Muscle of leg (tissue), 3 donors: ENCODE measurements at regions not wholly inside any gene's neighbourhood (a gene's known extent, or its start where the extent isn't known, plus 50 kb on each side); places are given as distances from the start of the nearest gene placed in this dataset.
"Not testable (repeated sequence)": the region's sequence is repeated elsewhere in the genome, so short reads cannot be mapped to it uniquely, and the experiment has no call there.

Experiments
- DNase-seq: peaks from one replicate; pipeline ENCODE4 v3.0.0; 2013
- H3K27ac ChIP-seq: one replicate; pipeline ENCODE4 v1.5.1; 2013; ENCODE audit warnings: mild to moderate bottlenecking, low read length, control low read depth
- H3K27me3 ChIP-seq: one replicate; pipeline ENCODE4 v1.6.1; 2013; ENCODE audit warnings: low read length; ENCODE audit not compliant: control insufficient read depth, insufficient read depth
- H3K36me3 ChIP-seq: one replicate; pipeline ENCODE4 v1.6.1; 2013; ENCODE audit warnings: low read length; ENCODE audit not compliant: control insufficient read depth, insufficient read depth
- H3K4me1 ChIP-seq: one replicate; pipeline ENCODE4 v1.6.1; 2013; ENCODE audit warnings: low read length; ENCODE audit not compliant: control insufficient read depth, insufficient read depth
- H3K4me3 ChIP-seq: one replicate; pipeline ENCODE4 v1.5.1; 2013; ENCODE audit warnings: low read length, control low read depth
- H3K9me3 ChIP-seq: replicated peaks from 2 replicates; pipeline ENCODE4 v1.6.1; 2013; ENCODE audit warnings: low read depth, low read length; ENCODE audit not compliant: control insufficient read depth
- WGBS: methylation state at CpG from one replicate; pipeline ENCODE4 v1.1.5; 2013; ENCODE audit warnings: missing lambda C conversion rate; ENCODE audit not compliant: insufficient coverage; 5-methylcytosine and 5-hydroxymethylcytosine counted together

DNA sequence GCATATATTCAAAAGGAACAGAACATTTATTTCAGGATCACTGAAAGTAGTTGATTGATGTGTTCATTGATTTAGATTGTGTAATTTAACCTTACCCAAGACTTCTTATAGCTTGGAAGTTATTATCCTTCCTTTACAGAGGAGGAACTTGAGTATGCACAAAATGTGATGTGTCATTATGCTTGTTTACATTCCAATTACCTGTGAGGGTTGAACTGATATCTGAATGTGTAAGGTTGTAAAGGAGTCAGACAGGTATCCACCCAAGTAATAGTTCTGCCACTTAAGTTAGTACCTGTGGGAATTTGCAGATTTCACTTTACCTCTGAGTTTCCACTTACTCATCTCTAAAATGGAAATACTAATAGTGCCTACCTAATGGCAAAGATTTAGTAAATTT lies 668.2 kb downstream of the DOK5 start:
- H3K27me3 ChIP-seq: no peaks in the 10 kb centered on the region
- no peaks in the 10 kb centered on the region for H3K4me1 ChIP-seq
- no peaks in the 10 kb centered on the region for H3K9me3 ChIP-seq
- H3K4me3 ChIP-seq: no peak overlapping the region
- no peak overlapping the region for H3K27ac ChIP-seq
- H3K36me3 ChIP-seq: no peaks in the 10 kb centered on the region
- no peak for DNase-seq

DNA sequence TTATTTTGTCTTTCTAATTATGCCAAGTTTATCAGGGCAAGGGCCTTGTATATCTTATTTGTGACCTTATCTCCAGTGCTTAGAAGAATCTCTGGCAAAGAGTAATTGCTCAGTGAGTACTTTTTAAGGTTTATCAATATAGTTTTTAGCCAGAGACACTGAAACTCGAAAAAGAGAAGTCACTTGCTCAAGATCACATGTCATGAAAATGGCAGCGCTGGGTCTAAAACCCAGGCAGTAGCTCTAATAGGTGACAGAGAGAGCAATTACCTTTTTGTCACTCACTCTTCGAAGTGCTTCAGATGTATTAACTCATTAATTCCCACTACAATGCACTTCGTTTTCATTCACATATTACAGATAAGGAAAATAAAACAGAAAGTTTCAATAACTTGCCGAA lies 667.5 kb downstream of the DOK5 start:
- H3K4me3 ChIP-seq: no peak overlapping the region

DNA sequence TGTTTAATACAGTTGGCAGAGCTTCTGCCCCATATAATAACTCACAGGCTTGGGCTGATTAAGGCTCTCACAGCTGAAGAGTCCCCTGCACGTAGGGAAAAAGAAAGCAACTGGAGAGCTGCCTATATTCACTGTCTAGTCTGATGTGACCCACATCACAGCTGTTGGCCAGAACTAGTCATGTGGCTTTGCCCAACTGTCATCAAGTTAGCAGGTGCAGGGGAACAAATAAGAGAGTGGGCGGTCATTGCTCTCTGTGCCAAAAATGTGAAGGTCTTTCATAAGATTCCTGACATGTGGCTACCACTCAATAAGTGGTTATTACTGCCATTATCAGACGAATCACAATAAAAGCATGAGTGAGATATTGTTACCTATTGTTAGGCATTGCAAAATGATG lies 665.2 kb downstream of the DOK5 start:
- Histone ChIP-seq H3K9me3 (no peaks in the 10 kb centered on the region), H3K4me1 (peaks cover 3% of the 10 kb centered on the region), H3K4me3 (no peak overlapping the region), H3K27ac (peak overlapping the region; percentile 16), H3K36me3 (no peaks in the 10 kb centered on the region), H3K27me3 (no peaks in the 10 kb centered on the region)
- peak; percentile 85 for DNase-seq
- WGBS: no CpG with 5 or more reads among the region's 3 CpGs

More for the DNA sequence above, 667.5 kb downstream of the DOK5 start:
- H3K4me1 ChIP-seq: no peaks in the 10 kb centered on the region
- no peak overlapping the region for H3K27ac ChIP-seq
- no peaks in the 10 kb centered on the region for H3K27me3 ChIP-seq
- H3K36me3 ChIP-seq: no peaks in the 10 kb centered on the region
- DNase-seq: no peak
- WGBS: 51% methylated on average over 2 of the region's 5 CpGs
- no peaks in the 10 kb centered on the region for H3K9me3 ChIP-seq

DNA sequence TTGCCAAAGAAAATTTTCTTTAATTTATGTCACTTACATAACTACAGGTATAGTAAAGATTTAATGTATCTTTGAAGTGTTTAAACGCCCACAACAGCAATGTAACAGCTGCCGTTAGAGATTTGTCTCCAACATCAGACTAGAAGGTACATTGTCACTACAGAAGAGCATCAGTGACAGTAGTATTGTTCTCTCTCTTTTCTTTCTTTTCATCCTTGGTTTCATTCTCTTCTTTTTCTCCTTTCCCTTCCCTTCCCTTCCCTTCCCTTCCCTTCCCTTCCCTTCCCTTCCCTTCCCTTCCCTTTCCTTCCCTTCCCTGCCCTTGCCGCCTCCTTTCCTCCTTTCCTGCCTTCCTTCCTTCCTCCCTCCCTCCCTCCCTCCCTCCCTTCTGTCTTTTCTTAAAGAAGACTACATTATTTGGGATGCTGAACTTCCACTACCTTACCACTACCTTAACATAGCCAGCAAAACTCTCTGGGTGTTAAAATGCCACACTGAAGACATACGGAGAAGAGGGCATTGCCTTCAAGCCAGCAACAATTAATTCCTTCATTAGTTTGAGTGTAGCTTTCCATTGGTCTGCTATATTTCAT lies 663.9 kb downstream of the DOK5 start:
- Histone ChIP-seq H3K36me3 (no peaks in the 10 kb centered on the region), H3K9me3 (no peaks in the 10 kb centered on the region), H3K27ac (no peak overlapping the region), H3K4me1 (peaks cover 3% of the 10 kb centered on the region), H3K27me3 (no peaks in the 10 kb centered on the region), H3K4me3 (no peak overlapping the region)
- WGBS: no CpG with 5 or more reads among the region's 4 CpGs
- DNase-seq: no peak

DNA sequence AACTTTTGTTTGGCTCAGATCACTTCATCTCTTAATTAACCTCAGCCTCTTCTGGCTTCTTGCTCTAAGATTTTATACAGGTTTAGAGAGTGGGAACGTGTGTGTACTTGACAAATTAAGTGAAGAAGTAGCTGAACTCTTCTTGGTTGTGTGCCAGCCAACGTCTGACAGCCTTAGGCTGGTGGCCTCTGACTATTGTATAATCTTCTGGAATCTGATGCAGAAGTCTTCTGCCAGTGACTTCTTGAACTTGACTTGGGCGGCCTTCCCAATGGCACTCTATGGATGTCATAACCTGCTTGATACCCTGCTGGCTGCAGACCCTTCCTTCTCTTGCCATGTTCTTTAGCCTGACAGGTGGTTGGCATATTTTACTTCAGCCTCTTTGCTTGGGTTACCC lies 660.5 kb downstream of the DOK5 start:
- Histone ChIP-seq H3K27ac (no peak overlapping the region), H3K9me3 (no peaks in the 10 kb centered on the region), H3K27me3 (no peaks in the 10 kb centered on the region), H3K4me3 (no peak overlapping the region), H3K36me3 (no peaks in the 10 kb centered on the region), H3K4me1 (peaks cover 3% of the 10 kb centered on the region)
- 75% methylated on average over 2 of the region's 3 CpGs for WGBS
- DNase-seq: peak; percentile 20

DNA sequence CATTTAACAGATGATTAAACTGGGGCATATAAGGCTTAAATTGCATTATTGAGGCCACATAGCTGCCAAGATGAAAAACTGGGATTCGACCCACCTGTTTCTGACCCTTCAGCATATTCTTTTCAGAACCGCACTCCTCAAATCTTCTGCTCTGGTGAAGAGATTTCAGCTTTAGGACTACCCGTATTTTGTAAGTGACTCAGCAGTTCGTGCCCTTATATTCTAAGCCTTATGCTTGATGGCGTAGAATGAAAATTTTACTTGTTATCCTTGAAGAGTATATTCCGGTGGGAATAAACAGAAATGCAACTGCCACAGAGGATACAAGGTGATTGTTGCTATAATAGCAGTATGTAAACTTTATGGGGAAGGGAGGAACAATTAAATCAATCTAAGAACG lies 657.1 kb downstream of the DOK5 start:
- DNase-seq: no peak
- Histone ChIP-seq H3K27me3 (no peaks in the 10 kb centered on the region), H3K4me3 (no peak overlapping the region), H3K9me3 (no peaks in the 10 kb centered on the region), H3K36me3 (no peaks in the 10 kb centered on the region), H3K4me1 (peaks cover 3% of the 10 kb centered on the region), H3K27ac (no peak overlapping the region)
- 72% methylated on average over 3 of the region's 7 CpGs for WGBS

DNA sequence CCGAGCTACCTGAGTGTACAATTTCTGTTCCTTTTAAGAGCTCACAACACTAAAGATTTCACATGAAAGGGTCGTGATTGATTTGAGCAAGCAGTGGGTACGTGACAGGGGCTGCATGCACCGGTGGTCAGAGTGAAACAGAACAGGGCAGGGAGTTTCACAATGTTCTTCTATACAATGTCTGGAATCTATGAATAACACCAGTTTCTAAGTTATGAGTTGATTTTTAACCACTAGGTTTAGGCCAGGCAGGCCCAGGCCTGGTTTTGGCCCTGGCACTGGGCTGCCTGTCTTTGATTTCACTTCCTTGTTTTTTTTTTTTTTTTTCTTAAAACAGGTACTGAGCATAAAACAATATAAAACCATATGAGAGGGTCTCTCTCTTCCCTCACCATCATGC lies 642.2 kb downstream of the DOK5 start:
- DNase-seq, H3K27me3 ChIP-seq, H3K27ac ChIP-seq, H3K4me1 ChIP-seq, H3K9me3 ChIP-seq, H3K4me3 ChIP-seq, H3K36me3 ChIP-seq: not testable (repeated sequence)
- WGBS: no CpG with 5 or more reads among the region's 4 CpGs

DNA sequence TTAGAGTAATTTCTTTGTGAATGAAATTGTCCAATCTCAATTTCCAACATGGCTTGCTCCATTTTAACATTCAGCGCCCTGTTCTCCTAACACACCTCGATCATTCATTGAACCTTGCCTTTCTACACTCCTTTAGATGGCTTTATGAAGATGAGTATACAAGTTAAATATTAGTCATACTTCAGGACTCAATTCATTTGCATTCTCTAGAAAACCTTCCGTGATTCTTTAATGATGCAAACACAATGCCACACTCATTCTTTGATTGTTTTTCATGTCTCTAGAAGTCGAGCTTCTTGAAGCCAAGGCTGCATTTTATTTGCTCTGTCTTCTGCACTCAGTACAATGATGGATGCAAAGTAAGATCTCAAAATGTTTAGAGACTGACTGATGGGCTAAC lies 641.2 kb downstream of the DOK5 start:
- H3K27ac ChIP-seq: no peak overlapping the region
- no peak overlapping the region for H3K4me3 ChIP-seq
- no peak for DNase-seq
- H3K4me1 ChIP-seq: no peaks in the 10 kb centered on the region
- no peaks in the 10 kb centered on the region for H3K27me3 ChIP-seq
- WGBS: no CpG with 5 or more reads among the region's 4 CpGs
- H3K36me3 ChIP-seq: no peaks in the 10 kb centered on the region
- no peaks in the 10 kb centered on the region for H3K9me3 ChIP-seq

DNA sequence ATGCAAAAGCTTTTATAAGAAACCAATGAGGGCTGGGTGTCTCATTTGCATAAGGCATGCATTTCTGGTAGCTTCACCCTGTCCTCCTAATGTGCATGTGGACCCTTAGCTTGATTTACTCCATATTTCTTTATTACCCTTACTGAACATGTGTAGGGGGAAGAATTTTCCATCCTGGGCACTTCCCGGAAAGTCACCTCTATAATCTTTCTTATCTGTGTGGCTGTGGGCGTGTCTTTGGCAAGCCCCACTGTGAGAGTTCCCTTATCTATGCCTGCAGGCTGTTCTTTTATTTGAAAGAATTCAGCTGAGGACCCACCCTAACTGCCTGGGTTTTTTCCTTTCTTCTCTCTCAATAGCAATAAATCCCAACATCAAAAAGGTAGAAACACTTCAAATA lies 627.8 kb downstream of the DOK5 start:
- Histone ChIP-seq H3K36me3 (no peaks in the 10 kb centered on the region), H3K27ac (no peak overlapping the region), H3K4me3 (no peak overlapping the region), H3K9me3 (no peaks in the 10 kb centered on the region), H3K27me3 (no peaks in the 10 kb centered on the region), H3K4me1 (no peaks in the 10 kb centered on the region)
- DNase-seq: no peak
- no CpG with 5 or more reads among the region's 2 CpGs for WGBS

DNA sequence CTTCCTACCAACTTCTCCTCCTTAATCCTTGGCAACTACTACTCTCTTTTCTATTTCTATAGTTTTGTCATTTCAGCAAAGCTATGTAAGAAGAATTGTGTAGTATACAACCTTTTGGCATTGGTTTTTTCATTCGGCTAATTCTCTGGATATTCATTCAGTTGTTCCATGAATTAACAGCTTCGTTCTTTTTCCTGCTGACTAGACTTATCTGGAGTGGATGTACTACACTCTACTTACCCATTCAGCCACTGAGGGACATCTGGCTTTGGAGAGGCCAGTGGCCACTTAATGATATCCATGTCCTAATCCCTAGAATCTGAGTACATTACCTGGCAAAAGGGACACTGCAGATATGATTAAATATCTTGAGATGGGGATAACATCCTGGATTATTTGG lies 623.9 kb downstream of the DOK5 start:
- Histone ChIP-seq H3K36me3 (no peaks in the 10 kb centered on the region), H3K9me3 (no peaks in the 10 kb centered on the region), H3K27me3 (no peaks in the 10 kb centered on the region), H3K27ac (no peak overlapping the region), H3K4me3 (no peak overlapping the region), H3K4me1 (peaks cover 8% of the 10 kb centered on the region)
- no CpG with 5 or more reads among the region's 2 CpGs for WGBS
- no peak for DNase-seq

DNA sequence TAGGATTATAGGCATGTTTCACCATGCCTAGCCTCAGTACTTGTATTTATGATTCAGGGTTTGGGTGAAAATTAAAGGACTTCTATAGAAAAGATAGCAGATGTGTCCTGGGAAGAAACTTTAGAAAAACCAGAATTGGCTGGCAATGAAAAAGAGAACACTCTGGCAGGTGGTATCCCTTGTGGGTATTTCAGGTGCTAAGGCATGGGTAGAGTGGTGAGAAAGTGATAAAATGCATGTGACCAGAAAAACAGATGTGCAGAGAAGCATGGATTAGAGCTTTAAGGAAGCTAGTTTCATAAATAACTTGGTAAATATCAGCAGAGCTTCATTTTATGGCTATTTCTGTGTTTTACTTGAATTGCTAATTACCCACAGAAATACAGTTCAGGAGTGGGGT lies 622.2 kb downstream of the DOK5 start:
- Histone ChIP-seq H3K27ac (no peak overlapping the region), H3K27me3 (no peaks in the 10 kb centered on the region), H3K4me3 (no peak overlapping the region), H3K4me1 (peaks cover 8% of the 10 kb centered on the region), H3K36me3 (no peaks in the 10 kb centered on the region), H3K9me3 (no peaks in the 10 kb centered on the region)
- no peak for DNase-seq
